ENCODE measurements at regions not wholly inside any gene's neighbourhood (a gene's known extent, or its start where the extent isn't known, plus 50 kb on each side); places are given as distances from the start of the nearest gene placed in this dataset.

DNA sequence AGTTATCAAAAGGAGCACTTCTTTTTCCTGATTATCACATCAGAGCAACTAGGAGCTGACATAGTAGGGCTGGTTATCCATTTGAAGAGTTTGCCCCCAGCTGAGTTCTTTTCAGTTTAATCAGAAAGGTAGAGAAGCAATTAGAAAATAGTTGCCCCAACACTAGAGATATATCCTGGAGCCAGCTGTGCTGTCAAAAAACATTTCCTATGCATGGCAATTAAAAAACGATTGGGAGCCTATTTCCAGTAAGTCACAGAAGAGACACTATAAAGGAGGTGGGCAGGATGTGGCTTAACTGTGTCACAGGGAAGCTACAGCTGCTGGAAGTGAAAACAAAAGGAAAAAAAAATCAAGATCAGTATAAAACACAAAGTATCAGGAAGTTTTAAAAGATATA, 155.7 kb upstream of the SLITRK1 start:
- ChIA-PET POLR2A (no interaction called here), CTCF (no interaction called here)
- peaks cover 10% of the 10 kb centered on the region for H3K27me3 Mint-ChIP-seq (ENCODE audit: low read depth)
- peaks cover 49% of the 10 kb centered on the region for H3K4me1 Mint-ChIP-seq
- H3K9me3 Mint-ChIP-seq, result no peaks in the 10 kb centered on the region
- DNase-seq (ENCODE audit: low spot score) (no peak), ATAC-seq (peak; percentile 91)
- peak overlapping the region; percentile 13; the same call in 1 of the 2 replicates for H3K4me3 Mint-ChIP-seq
- TF ChIP-seq TEAD1 (CRISPR knock-in tag; IDR thresholded peaks at IDR 0.05) (peak; percentile 18; the same call in 1 of the 2 replicates), ETV6 (CRISPR knock-in tag; IDR thresholded peaks at IDR 0.05) (0 out of 2 replicates have a peak, but pooled peaks have one; percentile 32), FOXK1 (CRISPR knock-in tag; IDR thresholded peaks at IDR 0.05) (0 out of 2 replicates have a peak, but pooled peaks have one; percentile 14), ATF3 (CRISPR knock-in tag; conservative IDR thresholded peaks at IDR 0.05) (no peak), SP1 (CRISPR knock-in tag; conservative IDR thresholded peaks at IDR 0.05) (0 out of 2 replicates have a peak, but pooled peaks have one; percentile 20)
- peak overlapping the region; percentile 58 for H3K27ac Mint-ChIP-seq
- no peaks in the 10 kb centered on the region for H3K36me3 Mint-ChIP-seq

DNA sequence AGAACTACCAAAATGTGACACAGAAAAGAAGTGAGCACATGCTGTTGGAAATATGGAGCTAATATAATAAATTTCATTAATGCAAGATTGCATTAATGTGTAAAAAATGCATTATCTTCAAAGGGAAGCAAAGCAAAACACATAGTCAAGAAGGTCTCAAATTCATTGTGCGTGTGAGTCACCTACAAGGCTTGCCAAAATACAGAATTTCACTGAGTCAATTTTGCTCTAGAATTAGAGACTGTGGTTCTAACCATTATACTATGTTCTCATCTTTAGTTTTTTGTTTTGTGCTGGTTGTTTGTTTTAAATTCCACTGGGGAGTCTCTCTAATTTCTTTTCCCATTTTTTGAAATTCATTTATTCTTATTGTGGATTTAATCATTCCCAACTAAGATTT, 149.8 kb upstream of the SLITRK1 start:
- Mint-ChIP-seq H3K9me3 (peaks cover 9% of the 10 kb centered on the region; the same call in 1 of the 2 replicates), H3K36me3 (peaks cover 3% of the 10 kb centered on the region; the same call in 1 of the 2 replicates), H3K27me3 (ENCODE audit: low read depth) (peaks cover 61% of the 10 kb centered on the region), H3K4me1 (peaks cover 28% of the 10 kb centered on the region), H3K27ac (no peak overlapping the region), H3K4me3 (no peak overlapping the region)
- DNase-seq (ENCODE audit: low spot score) (no peak), ATAC-seq (no peak)
- CTCF ChIA-PET, result no interaction called here
- TF ChIP-seq HMGA2 (CRISPR knock-in tag; IDR thresholded peaks at IDR 0.05) (no peak), FOXP1 (CRISPR knock-in tag; IDR thresholded peaks at IDR 0.05; ENCODE audit: borderline replicate concordance) (no peak), NR2C2 (CRISPR knock-in tag; IDR thresholded peaks at IDR 0.05) (no peak)
- POLR2A ChIA-PET, result no interaction called here

DNA sequence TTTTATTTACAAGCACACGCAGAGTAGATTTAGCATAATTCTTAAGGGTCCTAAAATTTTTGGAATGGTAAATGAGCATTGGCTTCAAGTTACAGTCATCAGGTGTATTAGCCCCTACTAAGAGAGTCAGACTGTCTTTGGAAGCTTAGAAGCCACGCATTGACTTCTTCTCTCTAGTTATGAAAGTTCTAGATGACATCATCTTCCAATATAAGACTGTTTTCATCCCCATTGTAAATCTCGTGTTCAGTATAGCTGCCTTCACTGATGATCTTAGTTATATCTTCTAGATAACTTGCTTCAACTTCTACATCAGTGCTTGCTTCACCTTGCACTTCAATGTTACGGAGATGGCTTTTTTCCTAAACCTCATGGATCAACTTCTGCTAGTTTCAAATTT, 148.8 kb upstream of the SLITRK1 start:
- CTCF ChIA-PET, result no interaction called here
- POLR2A ChIA-PET, result no interaction called here
- DNase-seq (ENCODE audit: low spot score) (no peak), ATAC-seq (no peak)
- peaks cover 3% of the 10 kb centered on the region; the same call in 1 of the 2 replicates for H3K36me3 Mint-ChIP-seq
- H3K4me3 Mint-ChIP-seq, result no peak overlapping the region
- peaks cover 9% of the 10 kb centered on the region; the same call in 1 of the 2 replicates for H3K9me3 Mint-ChIP-seq
- TF ChIP-seq ZNF138 (CRISPR knock-in tag; conservative IDR thresholded peaks at IDR 0.05) (no peak), SOX15 (CRISPR knock-in tag; IDR thresholded peaks at IDR 0.05) (no peak), ZNF121 (CRISPR knock-in tag; IDR thresholded peaks at IDR 0.05) (no peak), CBFB (CRISPR knock-in tag; IDR thresholded peaks at IDR 0.05; ENCODE audit: low read depth) (no peak), ERG (CRISPR knock-in tag; IDR thresholded peaks at IDR 0.05) (no peak), USF2 (CRISPR knock-in tag; IDR thresholded peaks at IDR 0.05) (no peak), FOXP4 (CRISPR knock-in tag; IDR thresholded peaks at IDR 0.05) (no peak), RELA (CRISPR knock-in tag; IDR thresholded peaks at IDR 0.05; ENCODE audit: borderline replicate concordance) (no peak)
- TF ChIP-seq, protein P1, sequence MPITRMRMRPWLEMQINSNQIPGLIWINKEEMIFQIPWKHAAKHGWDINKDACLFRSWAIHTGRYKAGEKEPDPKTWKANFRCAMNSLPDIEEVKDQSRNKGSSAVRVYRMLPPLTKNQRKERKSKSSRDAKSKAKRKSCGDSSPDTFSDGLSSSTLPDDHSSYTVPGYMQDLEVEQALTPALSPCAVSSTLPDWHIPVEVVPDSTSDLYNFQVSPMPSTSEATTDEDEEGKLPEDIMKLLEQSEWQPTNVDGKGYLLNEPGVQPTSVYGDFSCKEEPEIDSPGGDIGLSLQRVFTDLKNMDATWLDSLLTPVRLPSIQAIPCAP (CRISPR knock-in tag; IDR thresholded peaks at IDR 0.05), result no peak
- no peak overlapping the region for H3K27ac Mint-ChIP-seq
- peaks cover 27% of the 10 kb centered on the region for H3K4me1 Mint-ChIP-seq
- H3K27me3 Mint-ChIP-seq (ENCODE audit: low read depth), result peaks cover 65% of the 10 kb centered on the region
